Progenitor cell of endocrine pancreas (in vitro differentiated cells): ENCODE measurements at regions not wholly inside any gene's neighbourhood (a gene's known extent, or its start where the extent isn't known, plus 50 kb on each side); places are given as distances from the start of the nearest gene placed in this dataset.

Source experiments
- DNase-seq: peaks from one replicate; pipeline ENCODE4 v3.0.0; 2021; ENCODE audit warnings: low spot score; ENCODE audit not compliant: unreplicated experiment
- H3K27ac Mint-ChIP-seq: 2 replicates; pipeline ENCODE4 v1.8.0; 2021; ENCODE audit warnings: mild to moderate bottlenecking, moderate library complexity, mixed read lengths
- H3K27me3 Mint-ChIP-seq: 2 replicates; pipeline ENCODE4 v1.8.0; 2021; ENCODE audit warnings: mixed read lengths
- H3K36me3 Mint-ChIP-seq: 2 replicates; pipeline ENCODE4 v1.8.0; 2022; ENCODE audit warnings: mixed read lengths; ENCODE audit not compliant: insufficient read depth
- H3K4me1 Mint-ChIP-seq: 2 replicates; pipeline ENCODE4 v1.8.0; 2021; ENCODE audit warnings: low read depth, mixed read lengths
- H3K4me3 Mint-ChIP-seq: 2 replicates; pipeline ENCODE4 v1.8.0; 2021; ENCODE audit warnings: low read depth, mild to moderate bottlenecking, moderate library complexity, mixed read lengths
- H3K9me3 Mint-ChIP-seq: 2 replicates; pipeline ENCODE4 v1.8.0; 2021; ENCODE audit warnings: low read depth, mixed read lengths
- CTCF ChIP-seq: fragments of 200-600 bp; sonication (generic); IDR thresholded peaks from one replicate; pipeline ENCODE4 v1.5.0; 2021; ENCODE audit warnings: antibody characterized with exemption, mild to moderate bottlenecking; ENCODE audit not compliant: unreplicated experiment

GRCh38 chr2:37500031-37500430 is 155.6 kb downstream of the QPCT start:
- H3K4me3 Mint-ChIP-seq: no peak overlapping the region
- H3K4me1 Mint-ChIP-seq: peaks cover 1% of the 10 kb centered on the region
- no peak for DNase-seq
- H3K36me3 Mint-ChIP-seq: peaks cover 2% of the 10 kb centered on the region
- H3K27ac Mint-ChIP-seq: no peak overlapping the region
- TF ChIP-seq CTCF: no peak
- H3K27me3 Mint-ChIP-seq: peaks cover 3% of the 10 kb centered on the region
- peaks cover 19% of the 10 kb centered on the region for H3K9me3 Mint-ChIP-seq

GRCh38 chr2:37501113-37501512 is 156.7 kb downstream of the QPCT start:
- Mint-ChIP-seq H3K4me3 (no peak overlapping the region), H3K27ac (no peak overlapping the region), H3K9me3 (peaks cover 8% of the 10 kb centered on the region), H3K36me3 (no peaks in the 10 kb centered on the region), H3K4me1 (peaks cover 6% of the 10 kb centered on the region), H3K27me3 (peaks cover 3% of the 10 kb centered on the region)
- TF ChIP-seq CTCF: no peak
- no peak for DNase-seq

DNA sequence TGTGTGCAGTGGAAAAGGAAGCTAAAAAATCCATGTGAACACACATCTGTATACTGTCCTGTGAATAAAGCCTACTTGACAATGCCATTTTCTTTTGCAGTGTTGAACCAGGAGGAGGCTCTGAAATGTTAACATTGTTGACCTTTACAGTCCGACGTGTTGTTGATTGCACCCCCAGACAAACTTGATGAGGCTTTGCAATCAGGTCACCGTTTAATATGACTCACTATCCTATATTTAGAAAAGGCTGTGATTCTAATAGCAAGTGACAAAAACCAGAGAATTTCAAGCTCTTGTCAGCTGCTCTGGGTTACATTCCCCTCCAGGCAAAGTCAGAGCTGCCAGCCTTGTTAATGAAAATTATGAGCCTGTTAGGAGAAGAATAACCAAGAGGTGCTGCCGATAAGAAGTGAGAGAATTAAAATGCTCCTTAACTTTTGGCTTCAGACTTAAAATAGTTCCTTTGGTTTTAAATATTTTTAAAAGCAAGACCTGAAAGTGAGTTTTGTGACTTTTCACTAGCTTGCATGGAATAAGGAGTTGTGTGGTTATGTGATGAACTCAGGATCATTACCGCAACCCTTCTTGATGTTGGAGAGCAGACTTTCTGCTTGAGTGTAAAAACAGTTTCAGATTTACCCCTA is 162.1 kb downstream of the QPCT start:
- H3K36me3 Mint-ChIP-seq: no peaks in the 10 kb centered on the region
- H3K4me1 Mint-ChIP-seq: peaks cover 23% of the 10 kb centered on the region
- TF ChIP-seq CTCF: no peak
- H3K27me3 Mint-ChIP-seq: peaks cover 3% of the 10 kb centered on the region
- H3K27ac Mint-ChIP-seq: peak overlapping the region; percentile 92
- H3K4me3 Mint-ChIP-seq: no peak overlapping the region
- DNase-seq: no peak
- no peaks in the 10 kb centered on the region for H3K9me3 Mint-ChIP-seq

GRCh38 chr2:37507051-37507410 is 162.6 kb downstream of the QPCT start:
- Mint-ChIP-seq H3K9me3 (no peaks in the 10 kb centered on the region), H3K4me1 (peaks cover 23% of the 10 kb centered on the region), H3K36me3 (no peaks in the 10 kb centered on the region), H3K27ac (peak overlapping the region; percentile 92), H3K4me3 (peak overlapping the region; percentile 1), H3K27me3 (no peaks in the 10 kb centered on the region)
- TF ChIP-seq CTCF: no peak
- no peak for DNase-seq

GRCh38 chr2:37507703-37508102 is 163.3 kb downstream of the QPCT start:
- H3K27ac Mint-ChIP-seq: peak overlapping the region; percentile 92
- no peaks in the 10 kb centered on the region for H3K27me3 Mint-ChIP-seq
- H3K4me3 Mint-ChIP-seq: no peak overlapping the region
- DNase-seq: no peak
- H3K36me3 Mint-ChIP-seq: no peaks in the 10 kb centered on the region
- no peak for TF ChIP-seq CTCF
- H3K9me3 Mint-ChIP-seq: no peaks in the 10 kb centered on the region
- H3K4me1 Mint-ChIP-seq: peaks cover 23% of the 10 kb centered on the region
